Parathyroid adenoma (tissue), 2 donors: ENCODE measurements at regions not wholly inside any gene's neighbourhood (a gene's known extent, or its start where the extent isn't known, plus 50 kb on each side); places are given as distances from the start of the nearest gene placed in this dataset.
"Not testable (repeated sequence)": the region's sequence is repeated elsewhere in the genome, so short reads cannot be mapped to it uniquely, and the experiment has no call there.

Source experiments
- H2AFZ ChIP-seq: fragments of 300-600 bp; sonication (generic); one replicate; pipeline ENCODE4 v1.7.0; 2017; ENCODE audit warnings: antibody characterized with exemption, mild to moderate bottlenecking
- H3K27ac ChIP-seq: fragments of 300-600 bp; sonication (generic); one replicate; pipeline ENCODE4 v1.7.0; 2017
- H3K27me3 ChIP-seq: fragments of 300-600 bp; sonication (generic); one replicate; pipeline ENCODE4 v1.7.0; 2017; ENCODE audit warnings: low read length; ENCODE audit not compliant: control insufficient read depth, insufficient read depth
- H3K36me3 ChIP-seq: fragments of 300-600 bp; sonication (generic); one replicate; pipeline ENCODE4 v1.7.0; 2017; ENCODE audit warnings: low read length; ENCODE audit not compliant: control insufficient read depth, insufficient read depth
- H3K4me1 ChIP-seq: fragments of 300-600 bp; sonication (generic); one replicate; pipeline ENCODE4 v1.7.0; 2017; ENCODE audit warnings: control low read depth
- H3K4me2 ChIP-seq: fragments of 300-600 bp; sonication (generic); one replicate; pipeline ENCODE4 v1.7.0; 2017; ENCODE audit warnings: low read length
- H3K4me3 ChIP-seq: fragments of 300-600 bp; sonication (generic); one replicate; pipeline ENCODE4 v1.7.0; 2017; ENCODE audit warnings: low read depth, low read length
- H3K79me2 ChIP-seq: fragments of 300-600 bp; sonication (generic); one replicate; pipeline ENCODE4 v1.7.0; 2017; ENCODE audit warnings: control low read depth
- H3K9ac ChIP-seq: fragments of 300-600 bp; sonication (generic); one replicate; pipeline ENCODE4 v1.7.0; 2017; ENCODE audit warnings: mild to moderate bottlenecking
- H3K9me3 ChIP-seq: fragments of 300-600 bp; sonication (generic); one replicate; pipeline ENCODE4 v1.7.0; 2017; ENCODE audit warnings: low read length; ENCODE audit not compliant: control insufficient read depth
- TF ChIP-seq, protein P1 (sequence below): fragments of 300-600 bp; sonication (generic); IDR thresholded peaks from one replicate; pipeline ENCODE4 v1.7.0; 2017; ENCODE audit warnings: antibody characterized with exemption, mild to moderate bottlenecking
- donor health status: primary hyperparathyroidism.

DNA sequence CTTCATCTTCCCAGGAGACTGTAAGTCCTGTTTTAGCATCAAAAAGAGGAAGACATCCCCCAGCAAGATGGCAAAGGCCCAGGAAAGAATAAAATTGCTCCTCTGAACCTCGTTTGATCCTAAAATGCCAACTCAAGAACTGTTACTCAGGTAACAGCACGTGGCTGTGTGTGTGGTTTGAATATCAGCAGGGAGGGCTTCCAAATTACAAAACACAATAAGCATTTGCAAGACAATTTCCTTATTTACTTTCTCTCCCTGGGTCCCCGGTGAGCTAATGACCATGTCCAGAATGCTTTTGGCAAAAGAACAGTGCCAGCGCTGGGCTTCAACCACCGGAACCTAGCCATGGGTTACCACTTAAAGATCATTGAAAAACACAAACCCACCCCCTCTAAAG lies 163.6 kb downstream of the C1D start:
- no peaks in the 10 kb centered on the region for H3K9me3 ChIP-seq
- no peak overlapping the region for H2AFZ ChIP-seq
- H3K27me3 ChIP-seq = no peaks in the 10 kb centered on the region
- no peaks in the 10 kb centered on the region for H3K36me3 ChIP-seq
- H3K4me1 ChIP-seq = peaks cover 8% of the 10 kb centered on the region
- H3K27ac ChIP-seq = no peak overlapping the region
- H3K4me2 ChIP-seq = no peak overlapping the region
- no peak overlapping the region for H3K9ac ChIP-seq
- no peaks in the 10 kb centered on the region for H3K79me2 ChIP-seq
- TF ChIP-seq, protein P1, sequence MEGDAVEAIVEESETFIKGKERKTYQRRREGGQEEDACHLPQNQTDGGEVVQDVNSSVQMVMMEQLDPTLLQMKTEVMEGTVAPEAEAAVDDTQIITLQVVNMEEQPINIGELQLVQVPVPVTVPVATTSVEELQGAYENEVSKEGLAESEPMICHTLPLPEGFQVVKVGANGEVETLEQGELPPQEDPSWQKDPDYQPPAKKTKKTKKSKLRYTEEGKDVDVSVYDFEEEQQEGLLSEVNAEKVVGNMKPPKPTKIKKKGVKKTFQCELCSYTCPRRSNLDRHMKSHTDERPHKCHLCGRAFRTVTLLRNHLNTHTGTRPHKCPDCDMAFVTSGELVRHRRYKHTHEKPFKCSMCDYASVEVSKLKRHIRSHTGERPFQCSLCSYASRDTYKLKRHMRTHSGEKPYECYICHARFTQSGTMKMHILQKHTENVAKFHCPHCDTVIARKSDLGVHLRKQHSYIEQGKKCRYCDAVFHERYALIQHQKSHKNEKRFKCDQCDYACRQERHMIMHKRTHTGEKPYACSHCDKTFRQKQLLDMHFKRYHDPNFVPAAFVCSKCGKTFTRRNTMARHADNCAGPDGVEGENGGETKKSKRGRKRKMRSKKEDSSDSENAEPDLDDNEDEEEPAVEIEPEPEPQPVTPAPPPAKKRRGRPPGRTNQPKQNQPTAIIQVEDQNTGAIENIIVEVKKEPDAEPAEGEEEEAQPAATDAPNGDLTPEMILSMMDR = no peak
- no peak overlapping the region for H3K4me3 ChIP-seq

DNA sequence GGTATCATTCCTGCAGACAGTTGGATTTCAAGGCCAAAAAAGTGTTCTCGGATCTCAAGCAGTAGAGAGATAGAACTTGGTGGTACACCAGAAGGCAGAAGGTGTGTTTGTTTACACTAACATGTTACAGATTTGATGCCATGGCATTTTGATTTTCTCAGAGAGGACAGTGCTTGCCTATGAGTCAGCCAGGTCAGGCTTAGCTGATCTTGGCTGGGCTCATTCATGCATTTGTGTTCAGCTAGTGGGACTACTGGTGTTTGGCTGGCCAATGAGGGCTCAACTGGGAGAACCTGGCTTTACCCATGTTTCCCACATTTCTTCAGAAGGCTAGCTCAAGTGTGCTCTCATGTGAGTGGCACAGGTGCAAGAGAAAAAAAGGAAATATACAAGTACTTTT lies 162.0 kb downstream of the C1D start:
- Histone ChIP-seq H3K27ac (no peak overlapping the region), H3K4me2 (no peak overlapping the region), H3K79me2 (no peaks in the 10 kb centered on the region), H3K36me3 (no peaks in the 10 kb centered on the region), H3K9me3 (no peaks in the 10 kb centered on the region), H3K9ac (no peak overlapping the region), H3K4me1 (peaks cover under 1% of the 10 kb centered on the region), H3K4me3 (no peak overlapping the region), H3K27me3 (no peaks in the 10 kb centered on the region), H2AFZ (no peak overlapping the region)
- TF ChIP-seq, protein P1 = no peak

DNA sequence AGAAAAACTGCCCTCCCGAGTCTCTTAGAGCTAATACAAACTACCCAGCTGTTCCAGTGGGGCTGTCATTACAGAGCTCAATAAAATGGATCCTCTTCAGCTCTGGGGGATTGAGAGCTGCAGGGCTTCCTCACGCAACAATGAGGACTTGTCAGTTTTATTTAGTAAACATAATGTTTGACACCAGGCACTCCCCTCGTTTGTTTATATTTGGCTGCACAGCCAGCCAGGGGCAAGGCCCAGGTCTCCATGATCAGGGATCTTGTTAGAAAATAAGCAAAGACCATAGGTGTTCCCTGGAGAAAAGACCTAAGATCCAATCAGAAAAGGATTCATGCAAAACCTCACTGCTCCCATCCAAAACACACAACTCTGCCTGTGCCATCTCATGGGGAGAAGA lies 158.2 kb downstream of the C1D start:
- H3K9me3 ChIP-seq = no peaks in the 10 kb centered on the region
- H3K9ac ChIP-seq = no peak overlapping the region
- no peaks in the 10 kb centered on the region for H3K36me3 ChIP-seq
- no peak overlapping the region for H3K27ac ChIP-seq
- no peaks in the 10 kb centered on the region for H3K79me2 ChIP-seq
- no peaks in the 10 kb centered on the region for H3K4me1 ChIP-seq
- H3K4me2 ChIP-seq = no peak overlapping the region
- H3K4me3 ChIP-seq = no peak overlapping the region
- H3K27me3 ChIP-seq = no peaks in the 10 kb centered on the region
- TF ChIP-seq, protein P1 = no peak
- no peak overlapping the region for H2AFZ ChIP-seq

DNA sequence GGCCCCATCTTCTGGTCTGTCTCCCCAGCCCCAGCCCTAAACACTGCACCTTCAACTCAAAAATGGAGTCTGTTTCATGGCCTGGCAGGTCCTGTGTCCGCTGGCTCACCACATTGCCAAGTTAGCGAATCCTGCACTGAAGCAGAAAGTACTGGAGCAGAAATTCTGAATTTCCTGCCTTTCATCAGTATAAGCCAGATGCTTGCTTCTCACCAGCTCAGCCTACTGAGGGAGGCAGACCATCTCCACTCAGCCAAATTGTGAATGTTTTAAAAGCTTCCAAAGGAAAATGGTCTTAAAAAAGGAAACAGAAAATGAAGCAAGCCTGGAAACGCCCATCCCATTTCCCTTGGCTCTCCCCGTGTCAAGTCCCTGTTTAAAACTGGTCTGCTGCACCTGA lies 157.8 kb downstream of the C1D start:
- no peak overlapping the region for H2AFZ ChIP-seq
- no peak overlapping the region for H3K4me3 ChIP-seq
- H3K27me3 ChIP-seq = no peaks in the 10 kb centered on the region
- TF ChIP-seq, protein P1 = no peak
- no peaks in the 10 kb centered on the region for H3K79me2 ChIP-seq
- H3K9me3 ChIP-seq = no peaks in the 10 kb centered on the region
- H3K27ac ChIP-seq = no peak overlapping the region
- H3K9ac ChIP-seq = no peak overlapping the region
- H3K4me2 ChIP-seq = no peak overlapping the region
- no peaks in the 10 kb centered on the region for H3K4me1 ChIP-seq
- H3K36me3 ChIP-seq = no peaks in the 10 kb centered on the region

DNA sequence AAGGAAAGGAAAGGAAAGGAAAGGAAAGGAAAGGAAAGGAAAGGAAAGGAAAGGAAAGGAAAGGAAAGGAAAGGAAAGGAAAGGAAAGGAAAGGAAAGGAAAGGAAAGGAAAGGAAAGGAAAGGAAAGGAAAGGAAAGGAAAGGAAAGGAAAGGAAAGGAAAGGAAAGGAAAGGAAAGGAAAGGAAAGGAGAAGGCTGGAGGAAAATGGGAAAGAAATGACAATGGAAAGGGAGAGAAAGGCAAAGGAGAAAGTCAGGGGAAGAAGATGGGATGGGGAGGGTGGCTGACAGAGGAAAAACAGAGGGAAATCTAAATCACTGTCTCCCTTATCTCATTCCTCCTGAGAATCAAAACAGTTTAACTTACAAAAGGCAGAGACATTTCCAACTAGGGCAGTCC lies 156.3 kb downstream of the C1D start:
- H3K4me3 ChIP-seq, H3K36me3 ChIP-seq, H3K4me2 ChIP-seq, H3K27me3 ChIP-seq, H3K9me3 ChIP-seq, H3K4me1 ChIP-seq, H2AFZ ChIP-seq, H3K79me2 ChIP-seq, H3K27ac ChIP-seq, H3K9ac ChIP-seq: not testable (repeated sequence)
